Neural cell (in vitro differentiated cells): ENCODE measurements at regions not wholly inside any gene's neighbourhood (a gene's known extent, or its start where the extent isn't known, plus 50 kb on each side); places are given as distances from the start of the nearest gene placed in this dataset.

ENCODE experiments used
- H2AFZ ChIP-seq: fragments of 200-600, 300-800 bp; sonication (generic), shearing (Covaris generic); 2 replicates; pipeline ENCODE4 v1.6.0; 2014; ENCODE audit warnings: low read depth, mild to moderate bottlenecking, antibody characterized with exemption, low read length, moderate library complexity
- H3F3A ChIP-seq: fragments of 200-600 bp; shearing (Covaris generic); 2 replicates; pipeline ENCODE4 v1.6.1; 2016; ENCODE audit warnings: mild to moderate bottlenecking, moderate library complexity, mixed read lengths, antibody characterized with exemption, low read length; ENCODE audit not compliant: insufficient read depth, poor library complexity, severe bottlenecking
- H3K27ac ChIP-seq: fragments of 200-600, 300-800 bp; sonication (generic), shearing (Covaris generic); 2 replicates; pipeline ENCODE4 v1.5.1; 2014; ENCODE audit warnings: mild to moderate bottlenecking, low read length, moderate library complexity
- H3K27me3 ChIP-seq: fragments of 300-800, 200-600 bp; sonication (generic), shearing (Covaris generic); 2 replicates; pipeline ENCODE4 v1.6.0; 2014; ENCODE audit warnings: mild to moderate bottlenecking, low read depth, low read length, moderate library complexity; ENCODE audit not compliant: insufficient read depth
- H3K36me3 ChIP-seq: fragments of 300-800, 200-600 bp; sonication (generic), shearing (Covaris generic); 2 replicates; pipeline ENCODE4 v1.5.1; 2014; ENCODE audit warnings: mild to moderate bottlenecking, antibody characterized with exemption, low read length, moderate library complexity; ENCODE audit not compliant: insufficient read depth
- H3K4me2 ChIP-seq: fragments of 300-800, 200-600 bp; sonication (generic), shearing (Covaris generic); 2 replicates; pipeline ENCODE4 v1.6.0; 2014; ENCODE audit warnings: mild to moderate bottlenecking, low read length
- H3K4me3 ChIP-seq: fragments of 300-800, 200-600 bp; sonication (generic), shearing (Covaris generic); 2 replicates; pipeline ENCODE4 v1.5.1; 2014; ENCODE audit warnings: mild to moderate bottlenecking, low read length, moderate library complexity
- H3K79me2 ChIP-seq: fragments of 200-600 bp; shearing (Covaris generic); replicated peaks from 2 replicates; pipeline ENCODE4 v1.6.0; 2014; ENCODE audit warnings: mild to moderate bottlenecking, low read length, moderate library complexity; ENCODE audit not compliant: insufficient read depth
- H3K9ac ChIP-seq: fragments of 300-800, 200-600 bp; sonication (generic), shearing (Covaris generic); 2 replicates; pipeline ENCODE4 v1.6.1; 2016; ENCODE audit warnings: mild to moderate bottlenecking, low read length, mixed read lengths
- H3K9me2 ChIP-seq: fragments of 200-600 bp; shearing (Covaris generic); 2 replicates; pipeline ENCODE4 v1.6.1; 2016; ENCODE audit warnings: mild to moderate bottlenecking, low read length, mixed read lengths; ENCODE audit not compliant: insufficient read depth
- H3K9me3 ChIP-seq: fragments of 200-600, 300-800 bp; sonication (generic), shearing (Covaris generic); 2 replicates; pipeline ENCODE4 v1.6.1; 2016; ENCODE audit warnings: mild to moderate bottlenecking, mixed run types, low read length, moderate library complexity, mixed read lengths
- H4K20me1 ChIP-seq: fragments of 200-600 bp; shearing (Covaris generic); 2 replicates; pipeline ENCODE4 v1.6.1; 2016; ENCODE audit warnings: mild to moderate bottlenecking, mixed run types; ENCODE audit not compliant: insufficient read depth
- CTCF ChIP-seq: fragments of 450-650 bp; IDR thresholded peaks from 2 replicates; pipeline ENCODE4 v1.5.1; 2014; ENCODE audit warnings: antibody characterized with exemption, mild to moderate bottlenecking, moderate library complexity; ENCODE audit not compliant: poor library complexity, severe bottlenecking
- EP300 ChIP-seq: fragments of 450-650 bp; conservative IDR thresholded peaks from 2 replicates; pipeline ENCODE4 v1.6.1; 2014; ENCODE audit warnings: antibody characterized with exemption, mild to moderate bottlenecking, moderate library complexity; ENCODE audit not compliant: poor library complexity, severe bottlenecking
- EZH2 ChIP-seq: fragments of 200-600, 300-800 bp; shearing (Covaris generic), sonication (generic); IDR thresholded peaks from 2 replicates; pipeline ENCODE4 v1.6.1; 2014; ENCODE audit warnings: antibody characterized with exemption, low read length, borderline replicate concordance, mild to moderate bottlenecking; ENCODE audit not compliant: insufficient read depth, poor library complexity, severe bottlenecking
- MXI1 ChIP-seq: fragments of 450-650 bp; conservative IDR thresholded peaks from 2 replicates; pipeline ENCODE4 v1.6.1; 2014; ENCODE audit warnings: antibody characterized with exemption, mild to moderate bottlenecking; ENCODE audit not compliant: poor library complexity, severe bottlenecking
- POLR2AphosphoS5 ChIP-seq: IDR thresholded peaks from 2 replicates; pipeline ENCODE4 v1.6.1; 2012
- RAD21 ChIP-seq: fragments of 450-650 bp; conservative IDR thresholded peaks from 2 replicates; pipeline ENCODE4 v1.6.1; 2014; ENCODE audit warnings: antibody characterized with exemption, mild to moderate bottlenecking, moderate library complexity
- REST ChIP-seq: IDR thresholded peaks from 2 replicates; pipeline ENCODE4 v1.6.1; 2012; ENCODE audit warnings: borderline replicate concordance
- SMC3 ChIP-seq: fragments of 450-650 bp; conservative IDR thresholded peaks from 2 replicates; pipeline ENCODE4 v1.6.1; 2014; ENCODE audit warnings: antibody characterized with exemption, mild to moderate bottlenecking, moderate library complexity; ENCODE audit not compliant: poor library complexity
- TAF1 ChIP-seq: IDR thresholded peaks from 2 replicates; pipeline ENCODE4 v1.6.1; 2012; ENCODE audit warnings: low read depth

- no peaks in the 10 kb centered on the region for H3K27me3 ChIP-seq
- H3K4me3 ChIP-seq, result no peak overlapping the region
- H2AFZ ChIP-seq, result no peak overlapping the region
- H3K9me3 ChIP-seq, result no peaks in the 10 kb centered on the region
- TF ChIP-seq CTCF (no peak), RAD21 (no peak), POLR2AphosphoS5 (no peak), REST (no peak), TAF1 (no peak), EP300 (no peak), EZH2 (no peak), MXI1 (no peak), SMC3 (no peak)
- H3F3A ChIP-seq, result no peaks in the 10 kb centered on the region
- H4K20me1 ChIP-seq, result no peaks in the 10 kb centered on the region
- H3K79me2 ChIP-seq, result no peaks in the 10 kb centered on the region
- H3K9me2 ChIP-seq, result no peaks in the 10 kb centered on the region
- no peaks in the 10 kb centered on the region for H3K36me3 ChIP-seq
- no peak overlapping the region for H3K9ac ChIP-seq
- no peak overlapping the region for H3K4me2 ChIP-seq
- H3K27ac ChIP-seq, result no peak overlapping the region
Measured at GRCh38 chr3:118229196-118229595, 805.5 kb downstream of the IGSF11 start.

GRCh38 chr3:118231578-118231977, 803.1 kb downstream of the IGSF11 start:
- Histone ChIP-seq H3K4me3 (no peak overlapping the region), H3K27ac (no peak overlapping the region), H4K20me1 (no peaks in the 10 kb centered on the region), H3K9ac (no peak overlapping the region), H3K4me2 (no peak overlapping the region), H3F3A (no peaks in the 10 kb centered on the region), H3K9me2 (no peaks in the 10 kb centered on the region), H3K79me2 (no peaks in the 10 kb centered on the region), H3K27me3 (no peaks in the 10 kb centered on the region), H3K9me3 (no peaks in the 10 kb centered on the region), H2AFZ (no peak overlapping the region), H3K36me3 (no peaks in the 10 kb centered on the region)
- no peak for TF ChIP-seq RAD21

GRCh38 chr3:118239253-118239652, 795.4 kb downstream of the IGSF11 start:
- Histone ChIP-seq H3K27ac (no peak overlapping the region), H3K27me3 (no peaks in the 10 kb centered on the region), H3K4me3 (no peak overlapping the region), H3K9me3 (no peaks in the 10 kb centered on the region), H4K20me1 (no peaks in the 10 kb centered on the region), H3K4me2 (no peak overlapping the region), H3K79me2 (no peaks in the 10 kb centered on the region), H3K9me2 (no peaks in the 10 kb centered on the region), H2AFZ (no peak overlapping the region), H3K36me3 (no peaks in the 10 kb centered on the region), H3F3A (no peaks in the 10 kb centered on the region), H3K9ac (no peak overlapping the region)
- TF ChIP-seq POLR2AphosphoS5 (no peak), RAD21 (no peak), CTCF (no peak), EZH2 (no peak), TAF1 (no peak)
